ENCODE measurements at regions not wholly inside any gene's neighbourhood (a gene's known extent, or its start where the extent isn't known, plus 50 kb on each side); places are given as distances from the start of the nearest gene placed in this dataset.
"Not testable (repeated sequence)": the region's sequence is repeated elsewhere in the genome, so short reads cannot be mapped to it uniquely, and the experiment has no call there.

DNA sequence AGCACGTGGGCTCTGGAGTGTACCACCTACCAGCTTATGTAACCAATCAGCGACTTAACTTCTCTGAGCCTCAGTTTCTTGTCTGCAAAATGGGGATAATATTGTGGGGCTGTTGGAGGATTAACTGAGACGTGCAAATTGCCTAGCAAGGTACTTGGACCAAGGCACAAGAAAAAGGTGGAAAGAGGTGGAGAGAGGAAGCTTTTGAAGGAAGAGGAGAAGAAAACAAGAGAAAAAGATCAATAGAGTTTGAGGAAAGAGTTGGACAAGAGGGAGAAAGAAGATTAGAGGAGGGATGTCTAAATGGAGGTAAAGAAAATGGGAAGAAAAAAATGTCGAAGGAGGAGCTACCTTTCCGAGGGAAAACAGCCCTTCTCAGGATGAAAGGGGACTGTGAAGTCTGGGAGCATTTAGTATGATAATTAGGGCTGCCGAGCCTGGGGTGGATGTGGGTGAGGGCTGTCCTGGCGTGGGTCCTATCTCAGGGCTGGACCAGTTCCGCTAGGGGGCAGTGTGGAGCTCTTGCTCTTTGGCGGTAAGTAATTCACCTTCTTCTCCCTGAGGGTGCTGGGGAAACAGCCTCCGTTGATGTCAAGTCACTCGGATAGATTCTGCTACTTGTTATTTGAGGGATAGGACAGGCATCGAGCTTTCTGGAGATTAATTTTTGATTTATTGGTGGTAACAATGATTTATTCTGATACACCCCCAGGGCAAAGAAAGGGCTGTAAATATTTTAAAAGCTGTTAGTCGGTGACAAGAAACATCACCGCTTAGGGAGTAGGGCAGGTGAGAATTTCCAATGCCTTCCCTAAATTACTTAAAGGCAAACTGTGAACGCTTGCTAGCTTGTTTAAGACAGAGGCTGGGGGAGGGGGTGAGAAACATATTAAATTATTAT, 79.0 kb upstream of the NFASC start:
- ATAC-seq: peak; percentile 91 to 97
- Histone ChIP-seq H3K27ac (no peak overlapping the region), H3K4me3 (no peak overlapping the region), H3K9me3 (no peaks in the 10 kb centered on the region), H3K4me2 (no peak overlapping the region), H3K4me1 (no peaks in the 10 kb centered on the region)
- 20% methylated on average over 15 of the region's 15 CpGs for WGBS (ENCODE audit: missing lambda C conversion rate)
- ChIA-PET POLR2A (no interaction called here), CTCF (interaction anchor here (0.7 to 9.8 kb wide), 60 partner anchors 10 to 622 kb away, joined by 3 to 199 read pairs (median 5); partner anchors contain the start of gene LRRN2)
- no peak for FAIRE-seq
- TF ChIP-seq SMC3 (IDR thresholded peaks at IDR 0.05): peak; percentile 38; the same call in 1 of the 3 replicates
- TF ChIP-seq, protein P1, sequence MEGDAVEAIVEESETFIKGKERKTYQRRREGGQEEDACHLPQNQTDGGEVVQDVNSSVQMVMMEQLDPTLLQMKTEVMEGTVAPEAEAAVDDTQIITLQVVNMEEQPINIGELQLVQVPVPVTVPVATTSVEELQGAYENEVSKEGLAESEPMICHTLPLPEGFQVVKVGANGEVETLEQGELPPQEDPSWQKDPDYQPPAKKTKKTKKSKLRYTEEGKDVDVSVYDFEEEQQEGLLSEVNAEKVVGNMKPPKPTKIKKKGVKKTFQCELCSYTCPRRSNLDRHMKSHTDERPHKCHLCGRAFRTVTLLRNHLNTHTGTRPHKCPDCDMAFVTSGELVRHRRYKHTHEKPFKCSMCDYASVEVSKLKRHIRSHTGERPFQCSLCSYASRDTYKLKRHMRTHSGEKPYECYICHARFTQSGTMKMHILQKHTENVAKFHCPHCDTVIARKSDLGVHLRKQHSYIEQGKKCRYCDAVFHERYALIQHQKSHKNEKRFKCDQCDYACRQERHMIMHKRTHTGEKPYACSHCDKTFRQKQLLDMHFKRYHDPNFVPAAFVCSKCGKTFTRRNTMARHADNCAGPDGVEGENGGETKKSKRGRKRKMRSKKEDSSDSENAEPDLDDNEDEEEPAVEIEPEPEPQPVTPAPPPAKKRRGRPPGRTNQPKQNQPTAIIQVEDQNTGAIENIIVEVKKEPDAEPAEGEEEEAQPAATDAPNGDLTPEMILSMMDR (IDR thresholded peaks at IDR 0.05): peak; percentile 84
- TF ChIP-seq HES2 (IDR thresholded peaks at IDR 0.05): no peak
- peak; percentile 24 to 33; a peak in 2 of 5 replicates for TF ChIP-seq RAD21 (conservative IDR thresholded peaks at IDR 0.05 in 1 of 2, IDR thresholded peaks at IDR 0.05 in 1 of 2)
- peak; percentile 75 to 79 for DNase-seq (ENCODE audit: low read depth in 1 of 2, low spot score in 1 of 2)

DNA sequence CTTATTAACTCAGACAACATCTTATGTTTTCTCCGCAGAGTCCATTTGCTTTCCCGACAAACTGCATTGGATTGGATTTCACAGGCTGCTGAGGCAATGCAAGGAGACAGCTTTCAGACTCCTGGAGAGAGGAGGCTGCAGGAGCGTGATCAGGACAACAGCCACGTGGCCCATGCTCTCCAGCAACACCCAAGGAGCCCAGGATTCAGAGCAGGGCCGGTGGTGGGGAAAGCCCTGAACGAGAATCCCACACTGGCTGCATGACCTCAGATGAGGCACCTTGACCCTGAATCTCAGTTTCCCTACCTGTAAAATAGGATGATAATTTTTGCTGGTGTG, 78.3 kb upstream of the NFASC start:
- H3K4me2 ChIP-seq: no peak overlapping the region
- CTCF ChIA-PET: interaction anchor here (0.7 to 9.8 kb wide), 52 partner anchors 11 to 623 kb away, joined by 3 to 199 read pairs (median 5); partner anchors contain the start of gene LRRN2
- no peak overlapping the region for H3K27ac ChIP-seq
- no peaks in the 10 kb centered on the region for H3K9me3 ChIP-seq
- FAIRE-seq (no peak), ATAC-seq (no peak), DNase-seq (ENCODE audit: low read depth in 1 of 2, low spot score in 1 of 2) (no peak)
- 57% methylated on average over 6 of the region's 6 CpGs for WGBS (ENCODE audit: missing lambda C conversion rate)
- no peaks in the 10 kb centered on the region for H3K4me1 ChIP-seq
- no peak for TF ChIP-seq ESRRA (IDR thresholded peaks at IDR 0.05; ENCODE audit: borderline replicate concordance, low read length)
- no peak overlapping the region for H3K4me3 ChIP-seq
- POLR2A ChIA-PET: no interaction called here

DNA sequence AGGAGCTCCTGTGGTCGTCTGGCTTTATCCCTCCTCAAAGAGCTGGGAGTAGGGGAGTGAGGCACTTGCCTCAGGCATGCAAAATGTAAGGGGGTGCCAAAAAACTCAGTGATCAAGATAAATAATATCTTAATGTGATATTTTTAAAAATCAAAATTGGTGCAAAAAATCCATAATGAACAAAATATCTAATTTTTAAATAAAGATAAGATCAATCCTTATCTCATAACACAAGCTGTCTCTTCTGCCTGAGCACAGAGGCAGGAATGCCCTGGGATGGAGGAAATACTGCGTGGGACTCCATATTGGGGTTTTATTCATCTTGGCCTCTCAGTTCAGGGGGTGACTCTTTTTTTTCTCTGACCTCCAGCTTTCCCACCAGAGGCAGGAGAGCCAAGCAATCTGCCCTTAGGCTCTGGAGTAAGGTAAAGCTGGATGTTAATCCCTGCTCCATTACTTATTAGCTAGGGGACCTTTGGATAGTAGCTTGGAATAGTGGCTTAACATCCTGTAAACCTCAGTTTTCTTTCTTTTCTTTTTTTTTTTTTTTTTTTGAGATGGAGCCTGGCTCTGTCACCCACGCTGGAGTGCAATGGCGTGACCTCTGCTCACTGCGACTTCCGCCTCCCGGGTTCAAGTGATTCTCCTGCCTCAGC, 77.3 kb upstream of the NFASC start:
- H3K27ac ChIP-seq: no peak overlapping the region
- FAIRE-seq (no peak), DNase-seq (ENCODE audit: low read depth in 1 of 2, low spot score in 1 of 2) (no peak), ATAC-seq (no peak)
- H3K4me2 ChIP-seq: no peak overlapping the region
- CTCF ChIA-PET: interaction anchor here (0.7 to 9.8 kb wide), 10 partner anchors 12 to 234 kb away, joined by 3 to 199 read pairs (median 12); no protein-coding TSS in a partner anchor
- no peaks in the 10 kb centered on the region for H3K9me3 ChIP-seq
- TF ChIP-seq NPAS2 (CRISPR knock-in tag; IDR thresholded peaks at IDR 0.05; ENCODE audit: borderline replicate concordance) (no peak), CEBPB (IDR thresholded peaks at IDR 0.05) (no peak), RFX5 (IDR thresholded peaks at IDR 0.05) (no peak), BHLHE40 (IDR thresholded peaks at IDR 0.05; ENCODE audit: low read depth, low read length) (no peak), ESRRA (IDR thresholded peaks at IDR 0.05; ENCODE audit: borderline replicate concordance, low read length) (no peak), NR3C1 (IDR thresholded peaks at IDR 0.05) (no peak), RCOR1 (IDR thresholded peaks at IDR 0.05; ENCODE audit: low read depth, low read length) (no peak), MAFK (IDR thresholded peaks at IDR 0.05; ENCODE audit: partially characterized antibody) (no peak)
- POLR2A ChIA-PET: interaction anchor here (0.6 kb wide), 2 partner anchors 200 to 255 kb away, joined by 3 to 5 read pairs; no protein-coding TSS in a partner anchor
- no peak overlapping the region for H3K4me3 ChIP-seq
- no peaks in the 10 kb centered on the region for H3K4me1 ChIP-seq
- 73% methylated on average over 7 of the region's 7 CpGs for WGBS (ENCODE audit: missing lambda C conversion rate)

DNA sequence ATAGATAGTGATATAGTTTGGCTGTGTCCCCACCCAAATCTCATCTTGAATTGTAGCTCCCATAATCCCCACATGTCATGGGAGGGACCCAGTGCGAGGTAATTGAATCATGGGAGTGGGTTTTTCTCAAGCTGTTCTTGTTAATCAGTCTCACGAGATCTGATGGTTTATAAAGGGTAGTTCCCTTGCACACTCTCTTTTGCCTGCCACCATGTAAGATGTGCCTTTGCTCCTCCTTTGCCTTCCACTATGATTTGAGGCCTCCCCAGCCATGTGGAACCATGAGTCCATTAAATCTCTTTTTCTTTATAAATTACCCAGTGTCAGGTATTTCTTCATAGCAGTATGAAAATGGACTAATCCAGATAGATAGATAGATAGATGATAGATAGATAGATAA, 73.8 kb upstream of the NFASC start:
- H3K9me3 ChIP-seq; H3K4me3 ChIP-seq; H3K4me2 ChIP-seq; H3K27ac ChIP-seq; H3K4me1 ChIP-seq; FAIRE-seq; ATAC-seq; DNase-seq (ENCODE audit: low read depth in 1 of 2, low spot score in 1 of 2); POLR2A ChIA-PET: not testable (repeated sequence)
- 30% methylated on average over 2 of the region's 2 CpGs for WGBS (ENCODE audit: missing lambda C conversion rate)
- CTCF ChIA-PET: interaction anchor here (0.9 to 2.9 kb wide), 4 partner anchors 10 to 231 kb away, joined by 3 to 45 read pairs (median 5); no protein-coding TSS in a partner anchor

Data from A549 (cell line).